ENCODE measurements at regions not wholly inside any gene's neighbourhood (a gene's known extent, or its start where the extent isn't known, plus 50 kb on each side); places are given as distances from the start of the nearest gene placed in this dataset.

DNA sequence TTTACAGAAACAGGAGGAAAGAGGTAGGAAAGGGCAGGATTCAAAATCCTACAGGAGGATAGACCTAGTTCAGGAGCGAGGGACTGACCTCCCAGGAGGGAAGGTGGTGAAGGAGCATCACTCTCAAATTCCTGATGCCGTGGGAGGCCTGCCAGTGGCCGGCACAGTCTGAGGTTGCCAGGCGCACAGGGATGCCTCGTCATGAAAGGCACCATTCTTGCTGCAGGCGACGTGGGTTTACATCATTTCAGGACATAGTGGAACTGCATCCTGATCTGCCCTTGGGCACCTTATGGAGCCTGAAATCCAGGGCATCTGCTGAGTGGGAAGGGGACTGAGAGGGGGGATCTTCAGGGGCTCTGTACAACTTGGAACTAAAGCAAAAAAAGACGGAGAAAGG is 163.2 kb upstream of the S1PR3 start:
- TF ChIP-seq FOXM1 (IDR thresholded peaks at IDR 0.05; ENCODE audit: borderline replicate concordance, low read depth) (no peak), RAD21 (IDR thresholded peaks at IDR 0.05; ENCODE audit: low read depth) (no peak), ZBTB7A (IDR thresholded peaks at IDR 0.05; ENCODE audit: low read depth) (no peak), EGR1 (IDR thresholded peaks at IDR 0.05) (no peak), EP300 (IDR thresholded peaks at IDR 0.05; ENCODE audit: borderline replicate concordance) (no peak), TEAD4 (IDR thresholded peaks at IDR 0.05) (no peak), CEBPB (IDR thresholded peaks at IDR 0.05) (no peak), NFIC (IDR thresholded peaks at IDR 0.05) (no peak), TCF12 (IDR thresholded peaks at IDR 0.05; ENCODE audit: low read depth) (no peak), CREB1 (IDR thresholded peaks at IDR 0.05; ENCODE audit: low read depth) (no peak), YY1 (IDR thresholded peaks at IDR 0.05; ENCODE audit: low read depth) (no peak)
- TF ChIP-seq, protein P1, sequence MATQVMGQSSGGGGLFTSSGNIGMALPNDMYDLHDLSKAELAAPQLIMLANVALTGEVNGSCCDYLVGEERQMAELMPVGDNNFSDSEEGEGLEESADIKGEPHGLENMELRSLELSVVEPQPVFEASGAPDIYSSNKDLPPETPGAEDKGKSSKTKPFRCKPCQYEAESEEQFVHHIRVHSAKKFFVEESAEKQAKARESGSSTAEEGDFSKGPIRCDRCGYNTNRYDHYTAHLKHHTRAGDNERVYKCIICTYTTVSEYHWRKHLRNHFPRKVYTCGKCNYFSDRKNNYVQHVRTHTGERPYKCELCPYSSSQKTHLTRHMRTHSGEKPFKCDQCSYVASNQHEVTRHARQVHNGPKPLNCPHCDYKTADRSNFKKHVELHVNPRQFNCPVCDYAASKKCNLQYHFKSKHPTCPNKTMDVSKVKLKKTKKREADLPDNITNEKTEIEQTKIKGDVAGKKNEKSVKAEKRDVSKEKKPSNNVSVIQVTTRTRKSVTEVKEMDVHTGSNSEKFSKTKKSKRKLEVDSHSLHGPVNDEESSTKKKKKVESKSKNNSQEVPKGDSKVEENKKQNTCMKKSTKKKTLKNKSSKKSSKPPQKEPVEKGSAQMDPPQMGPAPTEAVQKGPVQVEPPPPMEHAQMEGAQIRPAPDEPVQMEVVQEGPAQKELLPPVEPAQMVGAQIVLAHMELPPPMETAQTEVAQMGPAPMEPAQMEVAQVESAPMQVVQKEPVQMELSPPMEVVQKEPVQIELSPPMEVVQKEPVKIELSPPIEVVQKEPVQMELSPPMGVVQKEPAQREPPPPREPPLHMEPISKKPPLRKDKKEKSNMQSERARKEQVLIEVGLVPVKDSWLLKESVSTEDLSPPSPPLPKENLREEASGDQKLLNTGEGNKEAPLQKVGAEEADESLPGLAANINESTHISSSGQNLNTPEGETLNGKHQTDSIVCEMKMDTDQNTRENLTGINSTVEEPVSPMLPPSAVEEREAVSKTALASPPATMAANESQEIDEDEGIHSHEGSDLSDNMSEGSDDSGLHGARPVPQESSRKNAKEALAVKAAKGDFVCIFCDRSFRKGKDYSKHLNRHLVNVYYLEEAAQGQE (IDR thresholded peaks at IDR 0.05; ENCODE audit: low read depth): no peak
- TF ChIP-seq, protein P2, sequence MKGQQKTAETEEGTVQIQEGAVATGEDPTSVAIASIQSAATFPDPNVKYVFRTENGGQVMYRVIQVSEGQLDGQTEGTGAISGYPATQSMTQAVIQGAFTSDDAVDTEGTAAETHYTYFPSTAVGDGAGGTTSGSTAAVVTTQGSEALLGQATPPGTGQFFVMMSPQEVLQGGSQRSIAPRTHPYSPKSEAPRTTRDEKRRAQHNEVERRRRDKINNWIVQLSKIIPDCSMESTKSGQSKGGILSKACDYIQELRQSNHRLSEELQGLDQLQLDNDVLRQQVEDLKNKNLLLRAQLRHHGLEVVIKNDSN (IDR thresholded peaks at IDR 0.05): no peak
- TF ChIP-seq, protein P3, sequence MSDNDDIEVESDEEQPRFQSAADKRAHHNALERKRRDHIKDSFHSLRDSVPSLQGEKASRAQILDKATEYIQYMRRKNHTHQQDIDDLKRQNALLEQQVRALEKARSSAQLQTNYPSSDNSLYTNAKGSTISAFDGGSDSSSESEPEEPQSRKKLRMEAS (IDR thresholded peaks at IDR 0.05): no peak

DNA sequence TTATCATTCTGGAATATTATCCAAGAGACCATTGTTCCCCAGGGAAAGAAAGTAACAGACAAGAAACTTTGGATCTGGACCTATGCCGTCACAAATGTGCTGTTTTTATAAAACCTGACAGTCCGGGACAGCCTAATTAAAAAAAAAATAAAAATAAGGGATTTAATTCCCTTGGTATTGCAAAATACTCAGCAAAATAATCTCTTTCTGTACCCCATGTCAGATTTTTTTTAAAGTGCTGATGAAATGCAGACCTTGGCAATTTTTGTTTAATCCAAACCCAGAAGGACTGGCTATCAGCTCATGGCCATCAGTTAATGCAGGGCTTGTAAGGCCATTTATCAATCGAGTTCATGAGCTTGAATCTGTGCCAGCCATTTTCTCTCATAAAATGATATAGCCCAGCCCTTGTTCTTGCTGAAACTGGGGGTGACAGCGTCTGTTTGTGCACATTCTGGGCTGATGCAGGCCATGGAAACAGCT is 162.7 kb upstream of the S1PR3 start:
- TF ChIP-seq FOXM1 (IDR thresholded peaks at IDR 0.05; ENCODE audit: borderline replicate concordance, low read depth) (no peak), NFIC (IDR thresholded peaks at IDR 0.05) (no peak), TCF12 (IDR thresholded peaks at IDR 0.05; ENCODE audit: low read depth) (no peak), CEBPB (IDR thresholded peaks at IDR 0.05) (no peak), EP300 (IDR thresholded peaks at IDR 0.05; ENCODE audit: borderline replicate concordance) (no peak), EGR1 (IDR thresholded peaks at IDR 0.05) (no peak), YY1 (IDR thresholded peaks at IDR 0.05; ENCODE audit: low read depth) (no peak), TEAD4 (IDR thresholded peaks at IDR 0.05) (no peak), CREB1 (IDR thresholded peaks at IDR 0.05; ENCODE audit: low read depth) (no peak), ZBTB7A (IDR thresholded peaks at IDR 0.05; ENCODE audit: low read depth) (no peak), TAF1 (IDR thresholded peaks at IDR 0.05; ENCODE audit: low read depth) (no peak), RAD21 (IDR thresholded peaks at IDR 0.05; ENCODE audit: low read depth) (no peak)
- TF ChIP-seq, protein P3 (IDR thresholded peaks at IDR 0.05): no peak
- TF ChIP-seq, protein P2 (IDR thresholded peaks at IDR 0.05): no peak
- TF ChIP-seq, protein P1 (IDR thresholded peaks at IDR 0.05; ENCODE audit: low read depth): no peak

DNA sequence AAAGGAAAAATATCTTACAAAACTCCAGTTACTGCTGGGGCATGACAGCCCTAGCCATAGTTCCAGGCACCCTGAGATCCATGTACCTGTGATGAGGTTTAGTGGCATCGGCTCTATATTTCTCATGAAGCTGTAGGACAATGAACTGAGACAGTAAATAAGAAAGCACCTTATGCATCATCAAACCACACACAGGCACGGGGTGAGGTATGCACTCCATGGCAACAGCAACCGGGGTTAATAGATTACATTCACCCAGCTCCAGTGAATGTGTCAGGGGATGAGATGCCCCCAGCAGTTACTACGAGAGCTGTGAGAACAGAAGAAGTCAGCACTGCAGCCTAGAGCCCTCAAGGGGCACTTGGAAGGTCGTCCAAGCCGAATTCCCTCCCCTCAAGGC is 162.0 kb upstream of the S1PR3 start:
- TF ChIP-seq, protein P2 (IDR thresholded peaks at IDR 0.05): no peak
- TF ChIP-seq RAD21 (IDR thresholded peaks at IDR 0.05; ENCODE audit: low read depth): no peak
- no peak for TF ChIP-seq EGR1 (IDR thresholded peaks at IDR 0.05)
- no peak for TF ChIP-seq YY1 (IDR thresholded peaks at IDR 0.05; ENCODE audit: low read depth)
- no peak for TF ChIP-seq ZBTB7A (IDR thresholded peaks at IDR 0.05; ENCODE audit: low read depth)
- TF ChIP-seq NFIC (IDR thresholded peaks at IDR 0.05): no peak
- TF ChIP-seq FOXM1 (IDR thresholded peaks at IDR 0.05; ENCODE audit: borderline replicate concordance, low read depth): no peak
- no peak for TF ChIP-seq TCF12 (IDR thresholded peaks at IDR 0.05; ENCODE audit: low read depth)
- no peak for TF ChIP-seq TAF1 (IDR thresholded peaks at IDR 0.05; ENCODE audit: low read depth)
- no peak for TF ChIP-seq CREB1 (IDR thresholded peaks at IDR 0.05; ENCODE audit: low read depth)
- no peak for TF ChIP-seq TEAD4 (IDR thresholded peaks at IDR 0.05)
- TF ChIP-seq, protein P3 (IDR thresholded peaks at IDR 0.05): no peak
- TF ChIP-seq, protein P1 (IDR thresholded peaks at IDR 0.05; ENCODE audit: low read depth): no peak
- TF ChIP-seq EP300 (IDR thresholded peaks at IDR 0.05; ENCODE audit: borderline replicate concordance): no peak
- TF ChIP-seq CEBPB (IDR thresholded peaks at IDR 0.05): no peak
